ENCODE measurements at regions not wholly inside any gene's neighbourhood (a gene's known extent, or its start where the extent isn't known, plus 50 kb on each side); places are given as distances from the start of the nearest gene placed in this dataset.

DNA sequence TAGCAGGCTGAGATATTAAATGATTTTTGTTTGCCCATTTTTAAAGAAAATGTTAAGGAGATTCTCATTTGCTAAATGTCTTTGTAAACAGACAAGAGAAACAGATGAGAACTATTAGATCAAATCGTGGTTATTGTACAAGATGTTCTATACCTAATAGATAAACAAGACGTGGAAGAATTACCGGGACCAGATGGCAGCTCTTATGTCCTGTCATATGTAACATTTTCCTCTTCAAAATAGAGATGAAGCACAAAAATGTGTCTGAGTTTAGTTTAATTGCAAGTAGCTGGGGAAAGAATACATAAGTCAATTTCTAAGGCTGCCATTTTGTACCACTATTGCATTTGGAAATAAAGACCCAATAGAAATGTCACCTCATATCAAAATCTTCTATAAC is 553.7 kb downstream of the TUSC7 start:
- H3K4me1 ChIP-seq: peaks cover 9 to 30% (median 20%) of the 10 kb centered on the region in 10 experiments; a peak in 19 of 20 replicates
- H3K4me3 ChIP-seq: no peak overlapping the region
- H3K36me3 ChIP-seq: no peaks in the 10 kb centered on the region
- no peaks in the 10 kb centered on the region for H4K20me1 ChIP-seq
- no peak for TF ChIP-seq Cebpa-rat (IDR thresholded peaks at IDR 0.05)
- no peak overlapping the region for H3K27ac ChIP-seq
- H3K9me3 ChIP-seq (replicated peaks in 1 of 11): no peaks in the 10 kb centered on the region
- H3K9ac ChIP-seq: no peak overlapping the region
- no peaks in the 10 kb centered on the region for H3K27me3 ChIP-seq
- no peak overlapping the region for H3K4me2 ChIP-seq

DNA sequence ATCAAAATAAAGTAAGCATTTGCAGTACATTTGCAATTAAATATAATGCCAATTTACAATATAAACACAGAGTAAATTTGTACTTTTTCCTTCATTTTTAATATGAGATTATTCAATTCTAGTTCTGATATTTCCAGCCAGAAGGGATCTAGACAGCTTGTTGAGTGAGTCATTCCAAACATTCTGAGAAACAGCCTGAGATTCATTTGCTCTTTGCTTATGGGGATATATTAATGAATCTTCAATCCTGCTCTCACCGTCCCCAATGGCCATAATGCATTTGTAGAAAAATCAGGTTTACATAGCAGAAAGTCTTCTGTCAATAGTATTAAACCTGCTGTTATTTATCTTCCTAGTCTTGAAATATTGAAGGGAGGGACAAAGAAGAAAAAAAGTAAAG is 554.2 kb downstream of the TUSC7 start:
- Histone ChIP-seq H3K4me1 (peaks cover 9 to 30% (median 20%) of the 10 kb centered on the region in 10 experiments; a peak in 19 of 20 replicates), H3K9ac (no peak overlapping the region), H3K36me3 (no peaks in the 10 kb centered on the region), H3K4me3 (no peak overlapping the region), H3K27ac (peak overlapping the region in 8 of 11 experiments; percentile 15 to 73 (median 64); a peak in 14 of 22 replicates), H3K27me3 (no peaks in the 10 kb centered on the region), H4K20me1 (no peaks in the 10 kb centered on the region), H3K4me2 (peak overlapping the region in 3 of 11 experiments; percentile 31 to 55 (median 39); a peak in 3 of 22 replicates), H3K9me3 (replicated peaks in 1 of 11) (no peaks in the 10 kb centered on the region)
- no peak for TF ChIP-seq Cebpa-rat (IDR thresholded peaks at IDR 0.05)

DNA sequence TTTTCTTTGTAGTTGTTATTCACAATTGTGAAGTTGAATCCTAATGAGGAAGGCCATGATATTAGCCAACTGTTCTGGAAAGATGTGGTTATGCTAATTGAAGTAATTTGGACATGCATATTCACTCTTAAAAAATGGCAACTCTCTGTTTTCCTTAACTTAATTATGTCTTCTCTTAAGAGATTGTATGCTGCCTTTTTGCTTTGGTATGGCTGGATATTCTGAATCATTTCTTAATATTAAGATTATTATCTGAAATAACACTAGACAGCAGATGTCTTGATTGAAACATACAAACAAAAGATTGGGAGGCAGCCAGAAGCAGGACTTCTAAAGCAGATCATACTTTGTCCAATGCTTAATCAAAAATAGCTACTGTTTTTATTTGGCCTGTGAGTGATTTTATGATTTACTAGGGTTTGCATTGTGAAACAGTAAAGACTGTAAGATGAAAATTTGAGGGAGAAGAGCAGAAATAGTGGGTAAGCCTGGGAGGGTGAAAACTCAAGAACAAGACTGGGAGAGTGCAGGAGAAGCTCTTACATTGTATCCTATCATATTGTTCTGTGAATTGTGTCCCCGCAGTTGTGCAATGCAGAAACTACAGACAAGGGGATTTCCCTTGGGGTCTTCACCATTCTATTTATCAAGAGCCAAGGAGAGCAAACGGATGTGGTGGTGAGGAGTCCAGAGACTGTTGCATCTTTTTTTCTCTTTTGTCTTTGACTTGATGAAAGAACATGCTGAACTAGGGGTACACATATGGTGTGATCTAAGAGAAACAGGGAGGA is 554.8 kb downstream of the TUSC7 start:
- Histone ChIP-seq H3K9me3 (replicated peaks in 1 of 11) (no peaks in the 10 kb centered on the region), H3K27me3 (no peaks in the 10 kb centered on the region), H3K4me1 (peaks cover 9 to 30% (median 20%) of the 10 kb centered on the region in 10 experiments; a peak in 19 of 20 replicates), H4K20me1 (no peaks in the 10 kb centered on the region), H3K36me3 (no peaks in the 10 kb centered on the region), H3K4me3 (no peak overlapping the region), H3K4me2 (peak overlapping the region; percentile 16 to 55 (median 36); a peak in 19 of 22 replicates), H3K27ac (peak overlapping the region in 8 of 11 experiments; percentile 46 to 73 (median 64); a peak in 15 of 22 replicates), H3K9ac (peak overlapping the region in 3 of 11 experiments; percentile 11 to 33 (median 24); a peak in 3 of 22 replicates)
- peak in 7 of 11 experiments; percentile 10 to 89 (median 82); a peak in 13 of 22 replicates for TF ChIP-seq Cebpa-rat (IDR thresholded peaks at IDR 0.05)

DNA sequence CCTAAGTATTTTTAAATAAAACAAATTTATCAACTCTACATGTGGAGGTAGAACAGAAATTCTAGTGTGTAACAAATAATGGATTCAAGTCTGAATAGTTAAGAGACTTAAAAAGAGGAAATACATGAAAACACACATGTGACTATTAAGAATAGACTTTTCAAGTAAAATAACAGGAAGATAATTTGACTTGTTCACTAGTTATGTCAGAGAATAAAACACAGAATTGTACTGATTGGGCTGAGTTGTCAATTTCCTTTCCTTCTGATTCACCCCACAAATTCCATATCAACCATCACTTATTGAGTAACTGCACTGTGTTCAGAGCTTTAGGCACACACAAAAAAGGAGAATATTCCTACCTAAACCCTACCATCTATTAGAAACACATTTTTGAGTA is 557.2 kb downstream of the TUSC7 start:
- no peak for TF ChIP-seq Cebpa-rat (IDR thresholded peaks at IDR 0.05)
- H3K4me3 ChIP-seq: no peak overlapping the region
- H3K36me3 ChIP-seq: no peaks in the 10 kb centered on the region
- peak overlapping the region in 3 of 11 experiments; percentile 9 to 46 (median 41); a peak in 4 of 22 replicates for H3K4me2 ChIP-seq
- H3K4me1 ChIP-seq: peaks cover 9 to 30% (median 20%) of the 10 kb centered on the region in 10 experiments; a peak in 19 of 20 replicates
- H4K20me1 ChIP-seq: no peaks in the 10 kb centered on the region
- H3K9ac ChIP-seq: no peak overlapping the region
- 0 out of 22 replicates have a peak overlapping the region, but pooled peaks of 1 of the 11 experiments have one; percentile 32 for H3K27ac ChIP-seq
- no peaks in the 10 kb centered on the region for H3K9me3 ChIP-seq (replicated peaks in 1 of 11)
- H3K27me3 ChIP-seq: no peaks in the 10 kb centered on the region

DNA sequence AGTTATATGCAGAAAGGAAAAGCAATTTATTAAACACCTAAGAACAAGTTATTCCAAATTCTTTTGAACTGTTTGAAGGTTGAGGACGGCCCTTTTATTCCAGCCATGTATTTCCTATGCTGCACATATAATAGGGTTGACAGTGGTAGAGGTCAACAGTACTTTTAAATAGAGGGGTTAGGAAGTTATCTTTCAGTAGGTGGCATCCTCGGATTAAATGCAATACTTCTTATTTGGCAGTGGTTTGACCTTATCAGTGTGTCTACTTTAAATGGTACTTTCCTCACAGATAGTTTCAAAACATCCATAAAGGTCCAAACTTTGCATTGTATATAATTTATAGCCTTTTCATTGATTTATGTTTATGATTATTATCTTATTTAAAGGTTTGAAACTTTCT is 558.7 kb downstream of the TUSC7 start:
- no peak overlapping the region for H3K4me3 ChIP-seq
- no peaks in the 10 kb centered on the region for H4K20me1 ChIP-seq
- no peak for TF ChIP-seq Cebpa-rat (IDR thresholded peaks at IDR 0.05)

DNA sequence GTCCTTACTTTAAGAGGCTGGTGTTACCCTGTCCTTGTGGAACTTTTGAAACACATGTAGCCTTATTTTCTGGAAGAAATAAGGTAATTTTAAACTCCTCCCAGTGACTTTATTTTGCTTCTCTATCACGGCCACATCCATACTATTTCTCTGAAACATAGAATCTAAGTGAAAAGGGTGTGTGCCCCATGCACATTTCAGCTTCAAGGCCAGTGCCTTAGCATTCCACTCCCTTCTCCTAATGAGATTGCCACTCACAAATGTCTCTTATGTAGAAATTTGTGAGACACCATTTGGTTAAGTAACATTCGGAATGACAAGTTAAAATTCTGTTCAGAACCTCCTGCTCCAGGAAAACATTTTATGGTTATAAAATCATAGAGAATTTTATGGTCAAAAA is 562.7 kb downstream of the TUSC7 start:
- H3K27me3 ChIP-seq: no peaks in the 10 kb centered on the region
- no peak overlapping the region for H3K9ac ChIP-seq
- H3K9me3 ChIP-seq (replicated peaks in 1 of 11): no peaks in the 10 kb centered on the region
- no peak overlapping the region for H3K4me3 ChIP-seq
- no peak overlapping the region for H3K4me2 ChIP-seq
- no peaks in the 10 kb centered on the region for H3K36me3 ChIP-seq
- H4K20me1 ChIP-seq: no peaks in the 10 kb centered on the region
- H3K27ac ChIP-seq: no peak overlapping the region
- TF ChIP-seq Cebpa-rat (IDR thresholded peaks at IDR 0.05): no peak
- peaks cover 0 to 7% (median under 1%) of the 10 kb centered on the region in 10 experiments; a peak in 5 of 20 replicates for H3K4me1 ChIP-seq

More for the DNA sequence above, 558.7 kb downstream of the TUSC7 start:
- Histone ChIP-seq H3K27me3 (no peaks in the 10 kb centered on the region), H3K4me2 (peak overlapping the region in 3 of 11 experiments; percentile 4 to 16 (median 16); a peak in 2 of 22 replicates), H3K4me1 (peaks cover 9 to 30% (median 20%) of the 10 kb centered on the region in 10 experiments; a peak in 19 of 20 replicates), H3K27ac (no peak overlapping the region), H3K9ac (no peak overlapping the region), H3K9me3 (replicated peaks in 1 of 11) (no peaks in the 10 kb centered on the region), H3K36me3 (no peaks in the 10 kb centered on the region)

DNA sequence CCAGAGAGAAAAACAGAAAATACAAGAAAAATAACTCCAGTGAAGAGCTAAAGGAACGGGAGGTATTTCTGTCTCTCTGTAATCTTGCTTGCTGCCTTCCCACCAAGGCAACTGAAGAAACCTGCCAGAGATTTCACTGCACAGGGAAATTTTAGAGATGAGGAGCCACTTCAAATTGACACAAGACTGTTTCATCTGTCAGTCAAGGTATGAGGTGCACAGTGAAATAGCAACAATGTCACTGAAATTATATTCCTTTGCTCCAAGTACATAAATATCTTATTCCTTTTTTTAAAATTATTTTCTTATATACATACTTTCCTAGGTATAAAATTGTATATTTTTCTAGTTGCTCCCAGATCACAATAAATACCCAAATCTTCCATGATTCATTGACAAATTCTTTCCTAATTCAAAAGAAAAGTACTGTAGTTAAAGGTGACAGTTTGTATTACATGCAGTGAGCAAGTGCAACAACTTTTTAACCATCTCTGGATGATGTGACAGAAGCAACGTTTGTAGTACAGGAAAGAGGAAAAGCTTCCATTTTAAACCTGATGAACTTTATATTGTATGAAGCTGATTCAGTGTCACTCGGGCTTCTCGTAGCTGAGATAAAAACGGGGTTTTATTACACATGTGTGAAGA is 563.4 kb downstream of the TUSC7 start:
- Histone ChIP-seq H3K9me3 (replicated peaks in 1 of 11) (no peaks in the 10 kb centered on the region), H3K4me2 (no peak overlapping the region), H3K36me3 (no peaks in the 10 kb centered on the region), H3K9ac (no peak overlapping the region), H3K4me1 (peaks cover 0 to 4% (median 0%) of the 10 kb centered on the region in 10 experiments; a peak in 3 of 20 replicates), H3K27ac (no peak overlapping the region), H3K4me3 (no peak overlapping the region), H4K20me1 (no peaks in the 10 kb centered on the region), H3K27me3 (no peaks in the 10 kb centered on the region)
- no peak for TF ChIP-seq Cebpa-rat (IDR thresholded peaks at IDR 0.05)

DNA sequence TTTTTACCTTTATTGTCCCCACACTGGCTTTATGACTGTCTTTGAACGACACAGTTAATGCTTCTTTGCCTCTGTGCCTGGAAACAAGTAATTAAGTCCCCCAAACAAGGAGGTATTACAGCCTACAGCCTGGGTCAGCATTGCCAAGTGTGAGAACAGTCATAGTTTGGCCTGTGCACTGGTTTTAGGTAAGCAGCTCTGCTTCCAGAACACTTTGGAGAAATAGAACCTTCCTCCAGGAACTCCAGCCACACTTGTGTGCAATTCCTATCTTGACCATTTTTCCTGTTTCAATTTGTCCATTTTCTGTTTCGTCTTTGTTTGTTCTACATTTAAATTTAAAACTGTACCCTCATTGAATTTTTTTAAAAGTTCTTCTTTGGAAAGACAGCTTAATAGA is 568.2 kb downstream of the TUSC7 start:
- Histone ChIP-seq H3K9ac (no peak overlapping the region), H3K9me3 (replicated peaks in 1 of 11) (no peaks in the 10 kb centered on the region), H3K36me3 (no peaks in the 10 kb centered on the region), H3K27ac (no peak overlapping the region), H3K4me3 (no peak overlapping the region), H3K4me2 (no peak overlapping the region), H3K27me3 (no peaks in the 10 kb centered on the region), H3K4me1 (no peaks in the 10 kb centered on the region), H4K20me1 (no peaks in the 10 kb centered on the region)
- TF ChIP-seq Cebpa-rat (IDR thresholded peaks at IDR 0.05): no peak

DNA sequence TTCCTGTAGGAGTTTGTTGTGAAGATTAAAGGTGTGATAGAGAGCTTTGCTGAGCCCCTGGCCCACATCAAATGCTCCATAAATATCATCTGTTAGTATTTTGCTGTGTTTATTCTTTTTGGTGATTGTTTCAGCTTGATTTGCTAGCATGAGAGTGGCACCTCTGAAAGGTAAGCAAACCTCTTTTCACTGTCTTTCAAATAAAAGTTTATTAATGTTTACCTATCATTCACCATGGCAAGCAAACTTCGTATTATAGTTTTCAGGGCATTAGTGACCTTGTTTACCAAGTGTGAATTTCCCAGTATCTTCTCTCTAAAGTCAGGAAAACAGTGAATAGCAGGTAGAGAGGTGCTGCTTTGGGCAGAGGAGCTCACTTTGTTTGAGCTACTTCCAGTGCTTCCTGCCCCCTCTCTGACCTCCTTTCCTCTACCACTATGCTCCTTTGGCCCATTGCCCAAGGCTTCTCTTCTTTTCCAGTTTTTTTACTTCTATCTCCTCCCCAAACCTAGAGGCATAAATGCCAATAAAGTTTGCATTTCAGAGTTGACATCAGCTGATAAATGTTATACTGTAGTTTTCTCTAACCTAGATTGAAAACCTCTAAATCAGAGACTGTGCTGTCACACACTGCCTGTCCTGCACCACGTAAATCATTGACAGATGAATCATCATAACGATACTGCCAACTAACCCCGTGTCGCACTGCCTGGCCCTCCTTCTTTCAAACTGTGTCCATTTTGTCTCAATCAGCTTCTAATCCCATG is 569.0 kb downstream of the TUSC7 start:
- no peaks in the 10 kb centered on the region for H3K9me3 ChIP-seq (replicated peaks in 1 of 11)
- TF ChIP-seq Cebpa-rat (IDR thresholded peaks at IDR 0.05): no peak
- H3K4me1 ChIP-seq: no peaks in the 10 kb centered on the region
- no peak overlapping the region for H3K9ac ChIP-seq
- no peaks in the 10 kb centered on the region for H4K20me1 ChIP-seq
- no peak overlapping the region for H3K4me2 ChIP-seq
- no peak overlapping the region for H3K27ac ChIP-seq
- H3K27me3 ChIP-seq: no peaks in the 10 kb centered on the region
- H3K4me3 ChIP-seq: no peak overlapping the region
- no peaks in the 10 kb centered on the region for H3K36me3 ChIP-seq
